Naive B cell (primary cell): ENCODE measurements at regions not wholly inside any gene's neighbourhood (a gene's known extent, or its start where the extent isn't known, plus 50 kb on each side); places are given as distances from the start of the nearest gene placed in this dataset.

ENCODE experiments used
- ATAC-seq, 2 donors: fragments of 150-1000 bp; cut with Tn5 transposase; 2 replicates each; pipeline ENCODE4 v1.10.0; 2021; ENCODE audit warnings: low read depth in 2 of 2, mild to moderate bottlenecking in 2 of 2, moderate library complexity in 2 of 2
- DNase-seq: peaks from one replicate; pipeline ENCODE4 v3.0.0; 2022
- H3K27ac Mint-ChIP-seq, 6 donors: one replicate each; pipeline ENCODE4 v1.8.0; 2020 to 2022; ENCODE audit warnings: mild to moderate bottlenecking in 6 of 6, mixed read lengths in 6 of 6, moderate library complexity in 5 of 6, inconsistent platforms in 2 of 6
- H3K27me3 Mint-ChIP-seq, 3 donors: one replicate each; pipeline ENCODE4 v1.8.0; 2021 to 2022; ENCODE audit warnings: mixed read lengths in 3 of 3, mild to moderate bottlenecking in 1 of 3
- H3K36me3 Mint-ChIP-seq, 2 donors: one replicate each; pipeline ENCODE4 v1.8.0; 2020 to 2022; ENCODE audit warnings: mixed read lengths in 2 of 2, inconsistent platforms in 1 of 2, mild to moderate bottlenecking in 1 of 2
- H3K4me1 Mint-ChIP-seq, 3 donors: one replicate each; pipeline ENCODE4 v1.8.0; 2020 to 2022; ENCODE audit warnings: mixed read lengths in 3 of 3, inconsistent platforms in 1 of 3, mild to moderate bottlenecking in 1 of 3, moderate library complexity in 1 of 3
- H3K4me3 Mint-ChIP-seq, 8 donors: one replicate each; pipeline ENCODE4 v1.8.0; 2020 to 2022; ENCODE audit warnings: mild to moderate bottlenecking in 8 of 8, mixed read lengths in 8 of 8, moderate library complexity in 8 of 8, inconsistent platforms in 2 of 8
- H3K9me3 Mint-ChIP-seq, 7 donors: one replicate each; pipeline ENCODE4 v1.8.0; 2020 to 2022; ENCODE audit warnings: mixed read lengths in 7 of 7, mild to moderate bottlenecking in 5 of 7, inconsistent platforms in 2 of 7, moderate library complexity in 1 of 7

DNA sequence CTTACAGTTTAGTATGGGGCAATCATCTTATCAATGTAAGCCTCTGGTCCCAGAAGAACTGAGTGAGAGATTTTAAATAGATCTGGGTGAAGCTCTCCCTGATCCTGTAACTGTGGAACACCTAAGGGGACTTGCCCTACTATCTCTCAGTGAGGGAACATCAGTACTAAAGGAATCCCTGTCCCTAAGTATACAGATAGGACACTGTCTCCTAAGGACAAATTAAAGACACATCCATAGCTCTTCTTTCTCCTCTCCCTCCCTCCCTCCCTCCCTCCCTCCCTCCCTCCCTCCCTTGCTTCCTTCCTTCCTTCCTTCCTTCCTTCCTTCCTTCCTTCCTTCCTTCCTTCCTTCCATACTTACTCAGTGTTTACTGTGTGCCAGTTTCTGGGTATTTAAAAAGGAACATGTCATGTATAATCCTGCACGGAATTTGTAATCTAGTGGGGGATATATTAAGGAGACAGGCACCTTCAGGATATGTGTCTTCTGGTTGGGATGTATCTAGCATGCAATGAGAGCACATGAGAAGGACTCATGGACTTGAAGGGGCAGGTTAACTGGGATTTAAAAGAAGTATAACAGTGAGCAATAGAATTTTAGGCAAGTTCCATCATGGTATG is 222.2 kb upstream of the ATP5MC3 start:
- Mint-ChIP-seq H3K27ac (no peak overlapping the region), H3K4me3 (no peak overlapping the region), H3K36me3 (no peaks in the 10 kb centered on the region), H3K27me3 (peaks cover 0 to 15% (median 5%) of the 10 kb centered on the region in 3 donors), H3K4me1 (no peaks in the 10 kb centered on the region), H3K9me3 (peaks cover 0 to 5% (median 0%) of the 10 kb centered on the region in 7 donors)
- no peak for ATAC-seq
- no peak for DNase-seq

- no peaks in the 10 kb centered on the region for H3K36me3 Mint-ChIP-seq
- DNase-seq (no peak), ATAC-seq (no peak)
- no peak overlapping the region for H3K4me3 Mint-ChIP-seq
- no peaks in the 10 kb centered on the region for H3K4me1 Mint-ChIP-seq
- H3K9me3 Mint-ChIP-seq = peaks cover 0 to 5% (median 0%) of the 10 kb centered on the region in 7 donors
- H3K27me3 Mint-ChIP-seq = peaks cover 0 to 15% (median 5%) of the 10 kb centered on the region in 3 donors
- H3K27ac Mint-ChIP-seq = no peak overlapping the region
Measured at GRCh38 chr2:175402571-175402970, 221.1 kb upstream of the ATP5MC3 start.

GRCh38 chr2:175401956-175402469 is 220.5 kb upstream of the ATP5MC3 start:
- ATAC-seq (no peak), DNase-seq (no peak)
- H3K36me3 Mint-ChIP-seq = no peaks in the 10 kb centered on the region
- peaks cover 0 to 15% (median 5%) of the 10 kb centered on the region in 3 donors for H3K27me3 Mint-ChIP-seq
- no peak overlapping the region for H3K4me3 Mint-ChIP-seq
- peaks cover 0 to 5% (median 0%) of the 10 kb centered on the region in 7 donors for H3K9me3 Mint-ChIP-seq
- H3K4me1 Mint-ChIP-seq = no peaks in the 10 kb centered on the region
- H3K27ac Mint-ChIP-seq = no peak overlapping the region

GRCh38 chr2:175400975-175401374 is 219.5 kb upstream of the ATP5MC3 start:
- peaks cover 0 to 9% (median 0%) of the 10 kb centered on the region in 7 donors for H3K9me3 Mint-ChIP-seq
- no peak overlapping the region for H3K27ac Mint-ChIP-seq
- H3K4me3 Mint-ChIP-seq = no peak overlapping the region
- DNase-seq (no peak), ATAC-seq (no peak)
- no peaks in the 10 kb centered on the region for H3K36me3 Mint-ChIP-seq
- H3K27me3 Mint-ChIP-seq = peaks cover 0 to 15% (median 5%) of the 10 kb centered on the region in 3 donors
- no peaks in the 10 kb centered on the region for H3K4me1 Mint-ChIP-seq

- H3K27ac Mint-ChIP-seq = no peak overlapping the region
- H3K27me3 Mint-ChIP-seq = peaks cover 0 to 15% (median 9%) of the 10 kb centered on the region in 3 donors
- ATAC-seq (no peak), DNase-seq (no peak)
- H3K4me3 Mint-ChIP-seq = no peak overlapping the region
- peaks cover 0 to 10% (median 0%) of the 10 kb centered on the region in 7 donors for H3K9me3 Mint-ChIP-seq
- H3K4me1 Mint-ChIP-seq = no peaks in the 10 kb centered on the region
- H3K36me3 Mint-ChIP-seq = no peaks in the 10 kb centered on the region
Measured at GRCh38 chr2:175399326-175399725, 217.8 kb upstream of the ATP5MC3 start.

GRCh38 chr2:175398848-175399247 is 217.3 kb upstream of the ATP5MC3 start:
- Mint-ChIP-seq H3K4me3 (no peak overlapping the region), H3K27ac (no peak overlapping the region), H3K4me1 (no peaks in the 10 kb centered on the region), H3K27me3 (peaks cover 0 to 15% (median 9%) of the 10 kb centered on the region in 3 donors), H3K9me3 (peaks cover 0 to 8% (median 0%) of the 10 kb centered on the region in 7 donors), H3K36me3 (no peaks in the 10 kb centered on the region)
- DNase-seq (no peak), ATAC-seq (no peak)

DNA sequence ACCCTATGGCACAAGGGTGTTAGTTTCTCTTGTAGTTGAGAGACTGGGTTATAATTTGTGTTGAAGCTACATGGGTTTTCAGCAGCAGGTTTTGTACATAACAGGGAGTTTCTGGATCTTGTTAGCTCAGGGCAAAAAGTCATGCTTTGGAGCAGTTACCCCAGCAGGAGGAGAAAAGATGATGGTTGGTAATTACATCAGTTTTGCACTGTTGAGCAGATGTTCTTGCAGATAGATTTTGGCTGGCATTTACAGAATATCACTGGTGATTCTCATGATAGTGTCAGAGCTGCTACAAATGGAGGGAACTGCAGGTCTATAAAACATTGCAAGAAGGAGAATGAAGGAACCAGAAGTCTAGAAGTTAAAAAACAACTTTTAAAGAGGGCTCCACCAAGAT is 215.2 kb upstream of the ATP5MC3 start:
- no peaks in the 10 kb centered on the region for H3K36me3 Mint-ChIP-seq
- H3K4me1 Mint-ChIP-seq = no peaks in the 10 kb centered on the region
- H3K27me3 Mint-ChIP-seq = peaks cover 0 to 15% (median 9%) of the 10 kb centered on the region in 3 donors
- H3K27ac Mint-ChIP-seq = no peak overlapping the region
- no peak for DNase-seq
- no peak overlapping the region for H3K4me3 Mint-ChIP-seq
- ATAC-seq = no peak
- peaks cover 0 to 8% (median 0%) of the 10 kb centered on the region in 7 donors for H3K9me3 Mint-ChIP-seq

GRCh38 chr2:175393851-175394250 is 212.3 kb upstream of the ATP5MC3 start:
- Mint-ChIP-seq H3K27ac (no peak overlapping the region), H3K36me3 (no peaks in the 10 kb centered on the region), H3K4me1 (no peaks in the 10 kb centered on the region), H3K9me3 (peaks cover 0 to 10% (median under 1%) of the 10 kb centered on the region in 7 donors), H3K4me3 (no peak overlapping the region), H3K27me3 (peaks cover 0 to 9% (median under 1%) of the 10 kb centered on the region in 3 donors)
- ATAC-seq (no peak), DNase-seq (no peak)

- ATAC-seq = no peak
- H3K27ac Mint-ChIP-seq = no peak overlapping the region
- no peak overlapping the region for H3K4me3 Mint-ChIP-seq
- peaks cover 14 to 50% (median 31%) of the 10 kb centered on the region in 7 donors for H3K9me3 Mint-ChIP-seq
- no peak for DNase-seq
- H3K4me1 Mint-ChIP-seq = no peaks in the 10 kb centered on the region
- H3K27me3 Mint-ChIP-seq = peaks cover 0 to 14% (median 0%) of the 10 kb centered on the region in 3 donors
- H3K36me3 Mint-ChIP-seq = peaks cover 8 to 19% of the 10 kb centered on the region in 2 donors
Measured at GRCh38 chr2:175383286-175383685, 201.8 kb upstream of the ATP5MC3 start.

DNA sequence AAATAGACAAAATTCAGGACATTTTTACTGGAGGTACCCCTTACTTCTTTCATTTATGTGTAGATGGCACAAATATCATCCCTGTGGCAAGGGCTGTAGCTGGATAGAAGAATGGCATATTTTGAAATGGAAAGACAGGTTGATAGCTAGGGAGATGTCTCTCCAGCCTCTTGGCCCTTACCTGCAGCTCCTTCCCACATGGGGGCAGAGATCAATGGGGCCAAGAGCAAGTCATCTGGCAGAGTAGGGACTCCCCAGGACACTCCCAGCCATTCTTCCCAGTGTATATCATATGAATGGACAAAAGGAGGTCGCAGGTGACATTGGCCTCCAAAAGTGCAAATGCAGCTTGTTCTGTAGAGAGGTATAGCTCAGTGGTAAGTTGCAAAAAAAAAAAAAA is 192.2 kb upstream of the ATP5MC3 start:
- Mint-ChIP-seq H3K27me3 (peaks cover 0 to 18% (median 8%) of the 10 kb centered on the region in 3 donors), H3K4me3 (no peak overlapping the region), H3K36me3 (no peaks in the 10 kb centered on the region), H3K27ac (no peak overlapping the region), H3K9me3 (peaks cover 0 to 2% (median 0%) of the 10 kb centered on the region in 7 donors), H3K4me1 (no peaks in the 10 kb centered on the region)
- DNase-seq (no peak), ATAC-seq (no peak)

DNA sequence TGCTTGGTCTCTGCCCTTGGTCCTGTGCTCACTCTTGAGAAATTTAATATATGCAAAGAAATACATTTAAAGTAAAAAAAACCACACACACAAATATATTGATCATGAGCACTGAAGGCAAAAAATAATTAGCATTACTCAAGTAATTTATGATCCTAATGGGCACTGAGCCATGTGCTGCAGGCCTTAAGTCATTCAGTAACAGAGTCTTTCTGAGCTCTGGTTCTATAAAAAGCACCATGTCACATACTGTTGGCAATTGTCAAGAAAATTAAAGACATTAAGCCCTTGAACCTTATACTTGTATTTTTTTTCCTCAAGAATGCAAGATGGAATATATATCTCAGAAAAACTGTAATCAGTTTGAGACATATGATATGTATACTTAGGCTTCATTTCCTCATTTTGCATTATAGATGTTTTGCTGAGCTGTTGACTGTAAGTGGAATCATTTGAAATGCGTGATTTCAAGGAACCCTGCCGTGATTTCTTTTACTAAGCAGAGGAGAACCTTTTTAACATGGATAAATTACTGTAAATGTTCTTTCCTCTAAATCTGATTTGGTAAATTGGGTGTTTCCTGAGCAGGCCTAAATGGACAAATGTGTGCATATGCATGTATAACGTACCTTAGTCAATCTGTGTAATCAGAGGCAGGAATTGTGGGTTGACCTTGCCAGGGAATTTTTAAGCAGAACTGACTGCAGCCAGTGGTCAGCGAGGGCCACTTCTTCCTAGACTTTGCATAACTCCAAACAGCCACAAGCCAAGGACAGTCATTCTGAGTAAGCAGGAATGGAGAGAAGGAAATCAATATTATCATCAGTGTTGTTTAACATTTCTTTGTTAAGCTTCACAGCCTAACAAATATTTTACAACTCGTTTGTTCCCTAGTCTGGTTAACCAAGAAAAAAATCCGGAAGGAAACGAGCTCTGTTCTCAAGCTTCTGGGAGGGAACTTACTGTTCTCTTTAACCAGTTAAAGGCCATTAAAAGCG is 191.5 kb upstream of the ATP5MC3 start:
- no peak for ATAC-seq
- H3K9me3 Mint-ChIP-seq = peaks cover 0 to 2% (median 0%) of the 10 kb centered on the region in 7 donors
- no peaks in the 10 kb centered on the region for H3K4me1 Mint-ChIP-seq
- DNase-seq = no peak
- no peak overlapping the region for H3K4me3 Mint-ChIP-seq
- no peaks in the 10 kb centered on the region for H3K36me3 Mint-ChIP-seq
- H3K27ac Mint-ChIP-seq = no peak overlapping the region
- peaks cover 0 to 18% (median 8%) of the 10 kb centered on the region in 3 donors for H3K27me3 Mint-ChIP-seq

GRCh38 chr2:175371378-175371777 is 189.9 kb upstream of the ATP5MC3 start:
- peaks cover 0 to 11% (median 0%) of the 10 kb centered on the region in 3 donors for H3K27me3 Mint-ChIP-seq
- H3K36me3 Mint-ChIP-seq = no peaks in the 10 kb centered on the region
- no peak overlapping the region for H3K27ac Mint-ChIP-seq
- peaks cover 0 to 2% (median 0%) of the 10 kb centered on the region in 7 donors for H3K9me3 Mint-ChIP-seq
- ATAC-seq (no peak), DNase-seq (no peak)
- no peak overlapping the region for H3K4me3 Mint-ChIP-seq
- H3K4me1 Mint-ChIP-seq = no peaks in the 10 kb centered on the region

- peaks cover 10 to 26% (median 15%) of the 10 kb centered on the region in 3 donors for H3K27me3 Mint-ChIP-seq
- no peaks in the 10 kb centered on the region for H3K4me1 Mint-ChIP-seq
- H3K27ac Mint-ChIP-seq = no peak overlapping the region
- no peak overlapping the region for H3K4me3 Mint-ChIP-seq
- no peaks in the 10 kb centered on the region for H3K36me3 Mint-ChIP-seq
- peaks cover 0 to 2% (median 0%) of the 10 kb centered on the region in 7 donors for H3K9me3 Mint-ChIP-seq
- DNase-seq = peak; percentile 4
- no peak for ATAC-seq
Measured at GRCh38 chr2:175366815-175367214, 185.3 kb upstream of the ATP5MC3 start.
